Activated naive CD8-positive, alpha-beta T cell treated with anti-CD3 and anti-CD28 coated beads, Interleukin-2, amount 10 ng/mL, durations not matched to agents 7 days and 5 days (primary cell): ENCODE measurements at regions not wholly inside any gene's neighbourhood (a gene's known extent, or its start where the extent isn't known, plus 50 kb on each side); places are given as distances from the start of the nearest gene placed in this dataset.

Experiments
- ATAC-seq: fragments of 150-1000 bp; cut with Tn5 transposase; one replicate; pipeline ENCODE4 v1.10.0; 2021; ENCODE audit warnings: low read depth, moderate library complexity
- POLR2A ChIA-PET: fragments of 350-600 bp; sonication (Branson Sonifier 250); formaldehyde crosslinking; loops from one replicate; lab custom pipeline; 2021; ENCODE audit warnings: antibody characterized with exemption; lab: Charles Lee
- DNase-seq: peaks from one replicate; pipeline ENCODE4 v3.0.0; 2021
- H3K27ac Mint-ChIP-seq: one replicate; pipeline ENCODE4 v1.8.0; 2022; ENCODE audit warnings: mild to moderate bottlenecking, mixed read lengths
- H3K27me3 Mint-ChIP-seq: one replicate; pipeline ENCODE4 v1.8.0; 2022; ENCODE audit warnings: mild to moderate bottlenecking, moderate library complexity, mixed read lengths
- H3K36me3 Mint-ChIP-seq: one replicate; pipeline ENCODE4 v1.8.0; 2021; ENCODE audit warnings: mild to moderate bottlenecking, mixed read lengths
- H3K4me1 Mint-ChIP-seq: one replicate; pipeline ENCODE4 v1.8.0; 2021; ENCODE audit warnings: mixed read lengths
- H3K4me3 Mint-ChIP-seq: one replicate; pipeline ENCODE4 v1.8.0; 2022; ENCODE audit warnings: mild to moderate bottlenecking, moderate library complexity, mixed read lengths
- H3K9me3 Mint-ChIP-seq: one replicate; pipeline ENCODE4 v1.8.0; 2021; ENCODE audit warnings: mixed read lengths

DNA sequence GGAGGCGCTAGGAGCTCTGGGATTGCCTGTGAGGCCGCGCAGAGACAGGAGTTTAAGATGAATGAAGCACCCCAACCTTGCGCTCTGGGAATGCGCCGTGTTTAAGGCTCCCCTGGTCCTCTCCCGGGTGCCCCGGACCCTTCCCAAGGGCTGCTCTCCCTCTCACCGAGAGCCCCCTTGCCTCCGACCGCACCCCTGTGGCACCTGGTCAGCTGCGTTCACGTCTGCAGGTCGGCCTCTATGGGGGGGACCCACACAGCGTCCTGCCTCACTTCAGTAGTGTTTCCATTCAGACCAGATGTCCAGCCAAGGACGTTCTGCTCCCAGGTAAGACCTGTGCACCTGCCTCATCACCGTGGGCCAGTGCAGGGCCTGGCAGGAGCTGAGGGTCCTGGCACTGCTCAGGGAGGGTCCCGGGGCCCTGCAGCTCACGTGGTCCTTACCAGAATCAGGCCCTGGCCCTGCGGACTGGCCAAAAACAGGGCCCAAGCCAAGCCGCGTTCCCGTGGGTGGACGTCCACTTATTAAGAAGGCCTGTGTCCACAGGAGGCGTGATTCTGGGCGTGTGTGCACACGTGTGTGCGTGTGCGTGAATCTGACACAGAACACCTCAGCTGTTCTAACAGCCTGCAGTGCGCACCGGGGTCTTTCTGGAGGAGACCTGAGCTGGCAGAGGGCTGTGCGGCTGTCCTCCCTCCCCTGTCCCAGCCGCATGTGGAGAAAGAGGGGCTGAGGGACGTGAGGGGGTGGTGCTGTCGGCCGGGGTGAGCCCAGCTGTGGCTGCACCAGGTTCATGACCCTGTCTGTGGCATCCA, 79.9 kb upstream of the BHLHE23 start:
- POLR2A ChIA-PET = no interaction called here
- ATAC-seq (no peak), DNase-seq (peak; percentile 15)
- no peak overlapping the region for H3K27ac Mint-ChIP-seq
- no peak overlapping the region for H3K4me3 Mint-ChIP-seq
- no peaks in the 10 kb centered on the region for H3K9me3 Mint-ChIP-seq
- H3K4me1 Mint-ChIP-seq = no peaks in the 10 kb centered on the region
- no peaks in the 10 kb centered on the region for H3K36me3 Mint-ChIP-seq
- H3K27me3 Mint-ChIP-seq = peaks cover 2% of the 10 kb centered on the region

GRCh38 chr20:63085151-63085861, 78.5 kb upstream of the BHLHE23 start:
- Mint-ChIP-seq H3K36me3 (no peaks in the 10 kb centered on the region), H3K27ac (no peak overlapping the region), H3K27me3 (peaks cover 5% of the 10 kb centered on the region), H3K4me1 (no peaks in the 10 kb centered on the region), H3K9me3 (no peaks in the 10 kb centered on the region), H3K4me3 (no peak overlapping the region)
- DNase-seq = peak; percentile 25
- no peak for ATAC-seq
- POLR2A ChIA-PET = no interaction called here

- H3K4me1 Mint-ChIP-seq = no peaks in the 10 kb centered on the region
Observed at GRCh38 chr20:63084563-63084927, 77.8 kb upstream of the BHLHE23 start.

DNA sequence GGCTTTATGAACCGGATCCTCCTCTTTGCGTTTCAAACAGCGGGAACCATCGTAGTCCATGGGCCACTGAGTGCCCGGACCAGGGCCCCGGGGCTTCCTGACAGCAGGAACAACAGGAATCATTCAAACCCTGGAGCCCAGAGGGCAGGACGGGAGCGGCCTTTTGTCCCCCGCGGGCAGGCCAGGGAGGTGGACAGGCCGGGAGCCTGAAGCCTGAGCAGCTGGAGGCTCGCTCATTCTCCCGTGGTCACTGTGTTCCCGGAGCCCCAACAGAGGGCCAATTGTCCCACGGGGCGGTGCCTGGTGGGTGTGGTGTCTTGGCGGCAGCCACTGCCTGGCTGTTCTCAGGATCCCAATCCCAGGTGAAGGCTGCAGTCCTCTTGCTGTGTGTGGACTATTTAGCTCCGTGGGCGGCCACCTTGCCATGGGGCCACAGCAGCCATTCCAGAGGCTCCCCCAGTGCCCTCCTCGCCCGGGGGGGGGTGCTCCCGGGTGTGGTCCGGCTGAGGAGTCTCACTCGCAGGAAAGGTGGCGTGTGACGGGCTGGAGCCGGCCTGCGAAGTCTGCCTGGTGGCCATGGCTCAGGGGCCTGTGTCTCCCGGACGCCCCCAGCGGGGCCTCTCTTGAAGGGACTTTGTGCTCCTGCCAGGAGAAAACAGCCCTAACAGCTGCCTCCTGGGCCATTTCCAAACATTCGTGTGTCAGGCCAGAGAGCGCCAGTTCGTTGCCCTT, 77.2 kb upstream of the BHLHE23 start:
- ATAC-seq (no peak), DNase-seq (peak; percentile 10)
- H3K36me3 Mint-ChIP-seq = no peaks in the 10 kb centered on the region
- H3K27me3 Mint-ChIP-seq = peaks cover 5% of the 10 kb centered on the region
- no peaks in the 10 kb centered on the region for H3K4me1 Mint-ChIP-seq
- H3K9me3 Mint-ChIP-seq = no peaks in the 10 kb centered on the region
- H3K4me3 Mint-ChIP-seq = no peak overlapping the region
- no peak overlapping the region for H3K27ac Mint-ChIP-seq
- POLR2A ChIA-PET = no interaction called here

More at GRCh38 chr20:63084563-63084927, 77.8 kb upstream of the BHLHE23 start:
- Mint-ChIP-seq H3K27me3 (peaks cover 5% of the 10 kb centered on the region), H3K36me3 (no peaks in the 10 kb centered on the region), H3K9me3 (no peaks in the 10 kb centered on the region), H3K27ac (no peak overlapping the region), H3K4me3 (no peak overlapping the region)
- DNase-seq = peak; percentile 10
- POLR2A ChIA-PET = no interaction called here
- no peak for ATAC-seq

- POLR2A ChIA-PET = no interaction called here
- H3K27me3 Mint-ChIP-seq = peaks cover 7% of the 10 kb centered on the region
- DNase-seq (no peak), ATAC-seq (no peak)
- H3K4me1 Mint-ChIP-seq = no peaks in the 10 kb centered on the region
- H3K9me3 Mint-ChIP-seq = peaks cover 5% of the 10 kb centered on the region
- H3K4me3 Mint-ChIP-seq = no peak overlapping the region
- no peaks in the 10 kb centered on the region for H3K36me3 Mint-ChIP-seq
- no peak overlapping the region for H3K27ac Mint-ChIP-seq
Observed at GRCh38 chr20:63082939-63083735, 76.4 kb upstream of the BHLHE23 start.

GRCh38 chr20:63082308-63082938, 75.7 kb upstream of the BHLHE23 start:
- peaks cover 9% of the 10 kb centered on the region for H3K27me3 Mint-ChIP-seq
- DNase-seq = peak; percentile 73
- POLR2A ChIA-PET = no interaction called here
- no peaks in the 10 kb centered on the region for H3K36me3 Mint-ChIP-seq
- H3K27ac Mint-ChIP-seq = no peak overlapping the region
- no peak for ATAC-seq
- H3K9me3 Mint-ChIP-seq = peaks cover 9% of the 10 kb centered on the region
- no peaks in the 10 kb centered on the region for H3K4me1 Mint-ChIP-seq
- no peak overlapping the region for H3K4me3 Mint-ChIP-seq

- H3K27ac Mint-ChIP-seq = no peak overlapping the region
- H3K9me3 Mint-ChIP-seq = peaks cover 10% of the 10 kb centered on the region
- H3K27me3 Mint-ChIP-seq = peaks cover 9% of the 10 kb centered on the region
- DNase-seq (no peak), ATAC-seq (no peak)
- POLR2A ChIA-PET = no interaction called here
- no peaks in the 10 kb centered on the region for H3K4me1 Mint-ChIP-seq
- no peak overlapping the region for H3K4me3 Mint-ChIP-seq
- no peaks in the 10 kb centered on the region for H3K36me3 Mint-ChIP-seq
Observed at GRCh38 chr20:63081831-63082230, 75.1 kb upstream of the BHLHE23 start.

DNA sequence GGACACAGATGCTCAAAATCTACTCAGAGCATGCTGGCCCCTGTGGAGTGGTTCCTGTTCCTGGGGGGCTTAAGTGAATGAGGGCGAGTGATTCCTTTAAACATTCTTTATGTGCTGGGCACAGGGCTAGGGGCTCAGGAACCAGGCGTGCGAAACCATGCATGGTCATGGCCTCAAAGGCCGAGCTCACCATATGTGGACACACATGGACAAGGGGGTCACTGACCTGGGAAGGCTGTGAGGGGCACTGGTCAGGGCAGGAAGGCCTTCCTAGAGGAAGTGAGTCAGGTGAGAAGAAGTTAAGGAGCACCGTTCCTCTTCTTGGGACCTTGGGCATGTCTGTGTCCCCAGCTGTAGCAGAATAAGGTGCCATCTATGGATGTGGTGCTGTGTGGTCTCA, 74.6 kb upstream of the BHLHE23 start:
- ATAC-seq (no peak), DNase-seq (no peak)
- Mint-ChIP-seq H3K27me3 (peaks cover 9% of the 10 kb centered on the region), H3K4me3 (no peak overlapping the region), H3K4me1 (no peaks in the 10 kb centered on the region), H3K9me3 (peaks cover 12% of the 10 kb centered on the region), H3K36me3 (no peaks in the 10 kb centered on the region), H3K27ac (no peak overlapping the region)
- POLR2A ChIA-PET = no interaction called here

DNA sequence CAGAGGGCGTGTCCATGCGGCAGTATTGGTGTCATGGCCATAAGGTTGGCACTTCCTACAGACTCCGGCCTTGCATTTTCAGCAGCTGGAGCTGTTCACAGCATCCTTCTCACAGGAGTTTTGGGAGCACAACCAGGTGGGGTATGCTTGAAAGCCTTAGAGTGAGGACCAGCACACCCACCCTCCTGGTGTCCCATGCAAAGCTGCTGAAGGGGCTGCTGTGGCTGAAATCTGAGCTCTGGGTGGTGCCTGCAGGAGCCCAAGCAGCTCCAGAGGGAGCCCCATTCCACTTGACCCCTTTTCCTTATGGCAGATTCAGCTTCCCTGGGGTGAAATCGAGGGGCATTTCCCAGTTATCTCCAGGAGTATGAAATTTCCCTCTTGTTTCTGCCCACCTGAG, 74.0 kb upstream of the BHLHE23 start:
- DNase-seq = no peak
- H3K4me1 Mint-ChIP-seq = no peaks in the 10 kb centered on the region
- H3K9me3 Mint-ChIP-seq = peaks cover 14% of the 10 kb centered on the region
- no peaks in the 10 kb centered on the region for H3K36me3 Mint-ChIP-seq
- H3K27ac Mint-ChIP-seq = no peak overlapping the region
- POLR2A ChIA-PET = no interaction called here
- peaks cover 9% of the 10 kb centered on the region for H3K27me3 Mint-ChIP-seq
- no peak for ATAC-seq
- H3K4me3 Mint-ChIP-seq = no peak overlapping the region

GRCh38 chr20:63080411-63080810, 73.6 kb upstream of the BHLHE23 start:
- Mint-ChIP-seq H3K27ac (no peak overlapping the region), H3K27me3 (peaks cover 9% of the 10 kb centered on the region)
- POLR2A ChIA-PET = no interaction called here

DNA sequence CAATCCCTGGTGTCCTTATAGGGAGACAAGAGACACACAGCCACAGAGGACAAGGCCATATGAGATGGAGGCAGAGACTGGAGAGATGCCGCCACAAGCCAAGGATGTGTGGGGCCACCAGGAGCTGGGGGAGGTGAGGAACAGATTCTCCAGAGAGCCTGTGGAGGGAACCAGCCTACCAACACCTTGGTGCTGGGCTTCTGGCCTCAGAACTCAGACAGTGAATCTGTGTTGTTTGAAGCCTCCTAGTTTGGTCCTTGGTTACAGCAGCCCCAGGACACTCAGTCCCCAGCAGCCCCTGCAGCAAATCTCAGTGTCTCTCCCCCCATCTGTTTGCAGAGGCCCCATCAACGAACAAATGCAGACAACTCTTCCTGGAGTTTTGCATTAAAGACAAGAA, 73.2 kb upstream of the BHLHE23 start:
- H3K27ac Mint-ChIP-seq = no peak overlapping the region
- H3K27me3 Mint-ChIP-seq = peaks cover 9% of the 10 kb centered on the region
- POLR2A ChIA-PET = no interaction called here
- no peak for DNase-seq
- no peaks in the 10 kb centered on the region for H3K36me3 Mint-ChIP-seq
- H3K4me3 Mint-ChIP-seq = no peak overlapping the region
- H3K4me1 Mint-ChIP-seq = no peaks in the 10 kb centered on the region
- no peak for ATAC-seq
- peaks cover 14% of the 10 kb centered on the region for H3K9me3 Mint-ChIP-seq

More at GRCh38 chr20:63080411-63080810, 73.6 kb upstream of the BHLHE23 start:
- H3K9me3 Mint-ChIP-seq = peaks cover 14% of the 10 kb centered on the region
- H3K4me1 Mint-ChIP-seq = no peaks in the 10 kb centered on the region
- H3K36me3 Mint-ChIP-seq = no peaks in the 10 kb centered on the region
- peak; percentile 16 for DNase-seq
- ATAC-seq = no peak
- H3K4me3 Mint-ChIP-seq = no peak overlapping the region

- Mint-ChIP-seq H3K27ac (no peak overlapping the region), H3K4me1 (no peaks in the 10 kb centered on the region), H3K9me3 (peaks cover 14% of the 10 kb centered on the region), H3K4me3 (no peak overlapping the region), H3K27me3 (peaks cover 14% of the 10 kb centered on the region), H3K36me3 (no peaks in the 10 kb centered on the region)
- POLR2A ChIA-PET = no interaction called here
- no peak for DNase-seq
- no peak for ATAC-seq
Observed at GRCh38 chr20:63077705-63078104, 70.9 kb upstream of the BHLHE23 start.

GRCh38 chr20:63076421-63076820, 69.7 kb upstream of the BHLHE23 start:
- Mint-ChIP-seq H3K4me1 (no peaks in the 10 kb centered on the region), H3K27ac (no peak overlapping the region), H3K36me3 (no peaks in the 10 kb centered on the region), H3K4me3 (no peak overlapping the region), H3K27me3 (peaks cover 19% of the 10 kb centered on the region), H3K9me3 (peaks cover 14% of the 10 kb centered on the region)
- no peak for DNase-seq
- no peak for ATAC-seq
- POLR2A ChIA-PET = no interaction called here
